ENCODE measurements at regions not wholly inside any gene's neighbourhood (a gene's known extent, or its start where the extent isn't known, plus 50 kb on each side); places are given as distances from the start of the nearest gene placed in this dataset.

- H3K27ac ChIP-seq (ENCODE audit: low read depth in 1 of 2, low read length in 2 of 2), result no peak overlapping the region
- no peaks in the 10 kb centered on the region for H3K4me1 ChIP-seq (ENCODE audit: control insufficient read depth in 1 of 2, insufficient read depth in 2 of 2, low read length in 2 of 2)
- no peak overlapping the region for H3K4me3 Mint-ChIP-seq
- H4K20me1 ChIP-seq (ENCODE audit: insufficient read depth, low read length), result no peaks in the 10 kb centered on the region
- no peaks in the 10 kb centered on the region for H3K79me2 ChIP-seq (ENCODE audit: insufficient read depth, low read length)
- no peak overlapping the region for H3K4me3 ChIP-seq (replicated peaks in 1 of 3; ENCODE audit: low read depth in 2 of 3, low read length in 3 of 3)
- peaks cover 0 to 2% (median 0%) of the 10 kb centered on the region in 7 donors for H3K9me3 Mint-ChIP-seq
- H3K27me3 Mint-ChIP-seq (ENCODE audit: low read depth in 3 of 3), result peaks cover 0 to 3% (median 2%) of the 10 kb centered on the region in 3 donors
- no peaks in the 10 kb centered on the region for H3K36me3 ChIP-seq (replicated peaks in 1 of 2; ENCODE audit: control insufficient read depth in 1 of 2, insufficient read depth in 2 of 2, low read length in 2 of 2)
- no peaks in the 10 kb centered on the region for H3K4me1 Mint-ChIP-seq
- no peak overlapping the region for H3K27ac Mint-ChIP-seq
- no peak overlapping the region for H3K4me2 ChIP-seq (replicated peaks; ENCODE audit: extremely low read depth, low read length, poor library complexity, severe bottlenecking)
- H3K9ac ChIP-seq (ENCODE audit: insufficient read depth, low read length, poor library complexity, severe bottlenecking), result no peak overlapping the region
- no peaks in the 10 kb centered on the region for H3K27me3 ChIP-seq (ENCODE audit: control insufficient read depth in 2 of 2, insufficient read depth in 2 of 2, low read length in 2 of 2)
- DNase-seq, result no peak
- WGBS (ENCODE audit: insufficient coverage), result 97% methylated on average over 4 of the region's 4 CpGs
- intact Hi-C loops (cut with micrococcal nuclease), result no loop called here
- H3K36me3 Mint-ChIP-seq, result no peaks in the 10 kb centered on the region
- no peak overlapping the region for H2AFZ ChIP-seq (ENCODE audit: insufficient read depth, low read depth, low read length, poor library complexity, severe bottlenecking)
- H3K9me3 ChIP-seq (replicated peaks in 1 of 2; ENCODE audit: control insufficient read depth in 1 of 2, insufficient read depth in 1 of 2, low read length in 2 of 2), result no peaks in the 10 kb centered on the region
- TF ChIP-seq, protein P1, sequence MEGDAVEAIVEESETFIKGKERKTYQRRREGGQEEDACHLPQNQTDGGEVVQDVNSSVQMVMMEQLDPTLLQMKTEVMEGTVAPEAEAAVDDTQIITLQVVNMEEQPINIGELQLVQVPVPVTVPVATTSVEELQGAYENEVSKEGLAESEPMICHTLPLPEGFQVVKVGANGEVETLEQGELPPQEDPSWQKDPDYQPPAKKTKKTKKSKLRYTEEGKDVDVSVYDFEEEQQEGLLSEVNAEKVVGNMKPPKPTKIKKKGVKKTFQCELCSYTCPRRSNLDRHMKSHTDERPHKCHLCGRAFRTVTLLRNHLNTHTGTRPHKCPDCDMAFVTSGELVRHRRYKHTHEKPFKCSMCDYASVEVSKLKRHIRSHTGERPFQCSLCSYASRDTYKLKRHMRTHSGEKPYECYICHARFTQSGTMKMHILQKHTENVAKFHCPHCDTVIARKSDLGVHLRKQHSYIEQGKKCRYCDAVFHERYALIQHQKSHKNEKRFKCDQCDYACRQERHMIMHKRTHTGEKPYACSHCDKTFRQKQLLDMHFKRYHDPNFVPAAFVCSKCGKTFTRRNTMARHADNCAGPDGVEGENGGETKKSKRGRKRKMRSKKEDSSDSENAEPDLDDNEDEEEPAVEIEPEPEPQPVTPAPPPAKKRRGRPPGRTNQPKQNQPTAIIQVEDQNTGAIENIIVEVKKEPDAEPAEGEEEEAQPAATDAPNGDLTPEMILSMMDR (IDR thresholded peaks at IDR 0.05), result no peak
Measured at GRCh38 chr15:59950603-59951388, 53.3 kb upstream of the FOXB1 start.

- Mint-ChIP-seq H3K9me3 (peaks cover 0 to 2% (median 0%) of the 10 kb centered on the region in 7 donors), H3K27ac (no peak overlapping the region), H3K4me1 (no peaks in the 10 kb centered on the region), H3K27me3 (ENCODE audit: low read depth in 3 of 3) (peaks cover 0 to 3% (median 2%) of the 10 kb centered on the region in 3 donors), H3K36me3 (no peaks in the 10 kb centered on the region), H3K4me3 (no peak overlapping the region)
- DNase-seq, result no peak
- WGBS (ENCODE audit: insufficient coverage), result no CpG with 5 or more reads among the region's 8 CpGs
- TF ChIP-seq, protein P1 (IDR thresholded peaks at IDR 0.05), result no peak
- H3K27me3 ChIP-seq (ENCODE audit: control insufficient read depth in 2 of 2, insufficient read depth in 2 of 2, low read length in 2 of 2), result no peaks in the 10 kb centered on the region
- intact Hi-C loops (cut with micrococcal nuclease), result no loop called here
- no peaks in the 10 kb centered on the region for H3K36me3 ChIP-seq (replicated peaks in 1 of 2; ENCODE audit: control insufficient read depth in 1 of 2, insufficient read depth in 2 of 2, low read length in 2 of 2)
- H3K4me2 ChIP-seq (replicated peaks; ENCODE audit: extremely low read depth, low read length, poor library complexity, severe bottlenecking), result no peak overlapping the region
- no peak overlapping the region for H3K9ac ChIP-seq (ENCODE audit: insufficient read depth, low read length, poor library complexity, severe bottlenecking)
- no peaks in the 10 kb centered on the region for H3K9me3 ChIP-seq (replicated peaks in 1 of 2; ENCODE audit: control insufficient read depth in 1 of 2, insufficient read depth in 1 of 2, low read length in 2 of 2)
- no peaks in the 10 kb centered on the region for H4K20me1 ChIP-seq (ENCODE audit: insufficient read depth, low read length)
- H3K27ac ChIP-seq (ENCODE audit: low read depth in 1 of 2, low read length in 2 of 2), result no peak overlapping the region
- no peak overlapping the region for H2AFZ ChIP-seq (ENCODE audit: insufficient read depth, low read depth, low read length, poor library complexity, severe bottlenecking)
- no peaks in the 10 kb centered on the region for H3K4me1 ChIP-seq (ENCODE audit: control insufficient read depth in 1 of 2, insufficient read depth in 2 of 2, low read length in 2 of 2)
- no peaks in the 10 kb centered on the region for H3K79me2 ChIP-seq (ENCODE audit: insufficient read depth, low read length)
- H3K4me3 ChIP-seq (replicated peaks in 1 of 3; ENCODE audit: low read depth in 2 of 3, low read length in 3 of 3), result no peak overlapping the region
Measured at GRCh38 chr15:59948924-59949613, 55.0 kb upstream of the FOXB1 start.
